A673 (cell line): ENCODE measurements at regions not wholly inside any gene's neighbourhood (a gene's known extent, or its start where the extent isn't known, plus 50 kb on each side); places are given as distances from the start of the nearest gene placed in this dataset.

Experiments used
- CTCF ChIP-seq: fragments of 300-800, 200-600 bp; sonication (generic); conservative IDR thresholded peaks from 2 replicates; pipeline ENCODE4 v1.5.1; 2017; ENCODE audit warnings: low read depth, mild to moderate bottlenecking, antibody characterized with exemption, low read length, moderate library complexity, mixed read lengths
- EZH2 ChIP-seq: fragments of 200-600 bp; sonication (generic); IDR thresholded peaks from 2 replicates; pipeline ENCODE4 v1.6.1; 2017; ENCODE audit warnings: borderline replicate concordance, low read depth, mild to moderate bottlenecking, mixed read lengths, antibody characterized with exemption, low read length; ENCODE audit not compliant: poor library complexity, severe bottlenecking

GRCh38 chr3:117632191-117632590, 922.6 kb downstream of the TUSC7 start:
- no peak for TF ChIP-seq CTCF
- no peak for TF ChIP-seq EZH2
